Gastroesophageal sphincter (tissue), 3 donors: ENCODE measurements at regions not wholly inside any gene's neighbourhood (a gene's known extent, or its start where the extent isn't known, plus 50 kb on each side); places are given as distances from the start of the nearest gene placed in this dataset.

ENCODE experiments used
- EP300 ChIP-seq: sonication (generic); formaldehyde crosslinking; IDR thresholded peaks from one replicate; pipeline ENCODE4 v1.6.1; 2017; ENCODE audit warnings: antibody characterized with exemption, mild to moderate bottlenecking
- POLR2A ChIP-seq, 2 donors: fragments of 450-650 bp; IDR thresholded peaks; one replicate each; pipeline ENCODE4 v1.6.1; 2017; ENCODE audit warnings: antibody characterized with exemption in 2 of 2, mild to moderate bottlenecking in 2 of 2, moderate library complexity in 1 of 2
- POLR2AphosphoS5 ChIP-seq: sonication (generic); formaldehyde crosslinking; IDR thresholded peaks from one replicate; pipeline ENCODE4 v1.6.1; 2017; ENCODE audit warnings: antibody characterized with exemption
- TF ChIP-seq, protein P1 (sequence below), 4 experiments: fragments of 200-600 bp in 2 of 4; fragments of 450-650 bp in 2 of 4; sonication (generic) in 1 of 4; IDR thresholded peaks; one replicate each; pipeline ENCODE4 v1.5.1; 2017 to 2019; ENCODE audit warnings: antibody characterized with exemption in 4 of 4, mild to moderate bottlenecking in 2 of 4, moderate library complexity in 2 of 4

DNA sequence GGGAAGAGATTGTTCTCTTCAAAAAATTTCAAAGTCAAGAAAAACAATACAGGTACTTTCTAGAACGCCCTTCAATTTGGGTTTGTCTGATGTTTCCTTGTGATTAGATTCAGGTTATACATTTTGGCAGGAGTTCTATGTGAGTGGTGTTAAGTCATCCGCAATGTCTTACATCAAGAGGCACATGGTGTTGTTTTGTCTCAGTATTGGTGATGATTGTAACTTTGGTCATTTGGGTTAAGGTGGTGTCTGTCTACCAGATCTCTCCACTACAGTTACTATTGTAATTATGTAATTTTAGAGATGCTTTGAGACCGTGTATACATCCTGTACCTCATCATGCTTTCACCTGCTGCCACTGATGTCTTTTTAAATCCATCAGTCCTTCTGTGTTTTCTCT is 60.3 kb downstream of the TET3 start:
- no peak for TF ChIP-seq EP300
- TF ChIP-seq POLR2A (IDR thresholded peaks at IDR 0.05): no peak
- TF ChIP-seq, protein P1, sequence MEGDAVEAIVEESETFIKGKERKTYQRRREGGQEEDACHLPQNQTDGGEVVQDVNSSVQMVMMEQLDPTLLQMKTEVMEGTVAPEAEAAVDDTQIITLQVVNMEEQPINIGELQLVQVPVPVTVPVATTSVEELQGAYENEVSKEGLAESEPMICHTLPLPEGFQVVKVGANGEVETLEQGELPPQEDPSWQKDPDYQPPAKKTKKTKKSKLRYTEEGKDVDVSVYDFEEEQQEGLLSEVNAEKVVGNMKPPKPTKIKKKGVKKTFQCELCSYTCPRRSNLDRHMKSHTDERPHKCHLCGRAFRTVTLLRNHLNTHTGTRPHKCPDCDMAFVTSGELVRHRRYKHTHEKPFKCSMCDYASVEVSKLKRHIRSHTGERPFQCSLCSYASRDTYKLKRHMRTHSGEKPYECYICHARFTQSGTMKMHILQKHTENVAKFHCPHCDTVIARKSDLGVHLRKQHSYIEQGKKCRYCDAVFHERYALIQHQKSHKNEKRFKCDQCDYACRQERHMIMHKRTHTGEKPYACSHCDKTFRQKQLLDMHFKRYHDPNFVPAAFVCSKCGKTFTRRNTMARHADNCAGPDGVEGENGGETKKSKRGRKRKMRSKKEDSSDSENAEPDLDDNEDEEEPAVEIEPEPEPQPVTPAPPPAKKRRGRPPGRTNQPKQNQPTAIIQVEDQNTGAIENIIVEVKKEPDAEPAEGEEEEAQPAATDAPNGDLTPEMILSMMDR (IDR thresholded peaks at IDR 0.05): no peak
- TF ChIP-seq POLR2AphosphoS5: no peak
